MG63 (cell line): ENCODE measurements at regions not wholly inside any gene's neighbourhood (a gene's known extent, or its start where the extent isn't known, plus 50 kb on each side); places are given as distances from the start of the nearest gene placed in this dataset.

Experiments used
- DNase-seq: peaks from one replicate; pipeline ENCODE4 v3.0.0-alpha.2; 2020
- H3K27me3 ChIP-seq: fragments of 250-450 bp; sonication (Bioruptor Pico); 2 replicates; pipeline ENCODE4 v1.5.1; 2020; ENCODE audit warnings: mild to moderate bottlenecking, moderate library complexity
- H3K36me3 ChIP-seq: fragments of 250-450 bp; sonication (Bioruptor Pico); 2 replicates; pipeline ENCODE4 v1.5.1; 2020; ENCODE audit warnings: mild to moderate bottlenecking, moderate library complexity
- H3K4me3 ChIP-seq: fragments of 250-450 bp; sonication (Bioruptor Pico); 2 replicates; pipeline ENCODE4 v1.5.1; 2020; ENCODE audit warnings: mild to moderate bottlenecking, moderate library complexity
- H3K9me3 ChIP-seq: fragments of 250-450 bp; sonication (Bioruptor Pico); 2 replicates; pipeline ENCODE4 v1.5.1; 2020; ENCODE audit warnings: mild to moderate bottlenecking, moderate library complexity

DNA sequence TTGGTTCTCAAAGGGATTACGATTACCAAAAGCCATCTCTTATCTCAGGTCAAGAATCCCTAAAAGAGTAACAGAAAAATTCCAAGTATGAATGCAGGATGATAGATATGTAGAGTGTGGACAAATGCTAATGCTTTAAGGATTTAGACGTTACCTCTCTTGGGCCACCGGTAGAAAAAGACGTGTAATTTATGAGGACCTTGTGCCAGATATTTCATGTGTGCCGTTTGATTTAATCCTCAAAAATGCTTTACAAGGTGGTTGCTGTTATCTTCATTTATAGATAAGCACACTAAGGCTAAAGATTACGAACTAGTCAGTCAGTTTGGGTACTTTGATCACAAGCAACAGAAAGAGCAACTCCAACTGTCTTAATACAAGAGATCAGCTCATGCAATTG is 370.8 kb upstream of the JAG1 start:
- Histone ChIP-seq H3K36me3 (no peaks in the 10 kb centered on the region), H3K9me3 (no peaks in the 10 kb centered on the region; the same call in 1 of the 2 replicates), H3K27me3 (no peaks in the 10 kb centered on the region), H3K4me3 (no peak overlapping the region)
- no peak for DNase-seq

DNA sequence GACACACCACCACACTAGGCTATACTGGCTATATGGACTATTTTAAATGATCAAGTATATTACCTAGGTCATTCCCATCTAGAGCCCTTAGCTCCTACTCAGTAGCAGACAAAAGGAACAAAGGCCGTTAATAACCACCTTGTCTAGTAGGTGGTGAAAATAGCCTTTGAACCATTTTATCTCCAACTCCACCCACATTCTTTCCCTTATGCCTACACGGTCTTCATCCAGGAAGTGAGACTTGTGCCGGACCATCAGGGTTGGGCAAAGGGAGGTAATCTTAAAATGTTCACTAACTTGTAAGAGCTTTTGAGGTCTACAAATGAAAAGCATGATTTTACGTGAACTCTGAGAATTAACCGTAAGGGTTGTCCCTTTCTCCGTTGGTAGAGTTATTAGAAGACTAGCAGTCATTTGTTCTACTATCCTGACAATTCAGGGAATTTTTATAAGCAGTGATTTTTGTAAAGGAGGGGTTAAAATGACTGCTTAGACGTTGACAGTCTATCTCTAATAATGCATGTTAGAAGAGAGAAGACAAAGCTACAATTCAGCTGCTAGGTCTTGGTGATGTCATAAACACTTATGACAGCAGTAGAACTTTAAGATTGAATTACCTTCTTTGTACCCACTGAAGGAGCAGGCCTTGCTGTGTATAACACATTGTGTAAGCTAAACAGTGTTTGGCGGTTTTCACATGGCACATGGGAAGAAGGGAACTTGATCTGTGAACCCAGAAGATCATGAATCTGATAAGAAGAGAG is 371.8 kb upstream of the JAG1 start:
- Histone ChIP-seq H3K4me3 (no peak overlapping the region), H3K9me3 (no peaks in the 10 kb centered on the region; the same call in 1 of the 2 replicates), H3K27me3 (no peaks in the 10 kb centered on the region), H3K36me3 (no peaks in the 10 kb centered on the region)
- DNase-seq = no peak

DNA sequence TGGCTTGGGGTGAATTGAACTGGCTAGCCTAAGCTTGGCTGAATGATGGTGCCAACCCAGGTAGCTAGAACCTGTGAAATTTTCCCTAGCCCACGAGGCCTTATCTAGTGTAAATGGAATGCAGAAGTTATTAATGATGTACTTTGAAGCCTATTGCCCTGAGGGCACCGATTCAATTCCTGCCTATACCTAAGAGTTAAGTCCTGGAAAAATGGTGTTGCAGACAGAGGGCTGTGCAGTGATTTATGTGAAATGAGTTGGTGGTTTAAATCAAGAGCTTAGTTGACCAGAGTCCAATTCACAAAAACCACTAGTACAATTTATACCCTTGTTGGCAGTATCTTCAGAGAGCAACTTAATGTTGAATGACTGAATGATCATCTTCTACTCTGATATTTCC is 373.8 kb upstream of the JAG1 start:
- H3K9me3 ChIP-seq = no peaks in the 10 kb centered on the region; the same call in 1 of the 2 replicates
- H3K36me3 ChIP-seq = no peaks in the 10 kb centered on the region
- no peak for DNase-seq
- no peak overlapping the region for H3K4me3 ChIP-seq
- H3K27me3 ChIP-seq = no peaks in the 10 kb centered on the region

DNA sequence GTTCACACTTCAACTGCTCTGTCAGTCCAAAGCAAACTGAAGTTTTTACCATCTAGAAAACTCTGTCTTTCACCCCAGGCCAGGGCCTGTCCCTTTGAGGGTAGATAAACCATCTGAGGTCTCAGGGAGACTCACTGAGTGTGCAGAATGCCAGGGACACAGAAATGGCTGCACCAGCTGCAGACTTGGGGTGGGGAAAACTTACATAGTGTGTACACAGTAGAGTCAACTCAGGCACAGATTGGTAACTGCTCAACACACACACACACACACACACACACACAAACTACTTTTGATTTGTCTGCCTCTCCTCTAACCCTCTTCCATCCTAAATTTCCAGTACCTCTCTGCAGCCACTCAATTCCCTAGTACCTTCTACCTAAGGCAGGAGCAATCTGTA is 374.9 kb upstream of the JAG1 start:
- no peak for DNase-seq
- Histone ChIP-seq H3K36me3 (no peaks in the 10 kb centered on the region), H3K9me3 (no peaks in the 10 kb centered on the region), H3K27me3 (no peaks in the 10 kb centered on the region), H3K4me3 (no peak overlapping the region)

DNA sequence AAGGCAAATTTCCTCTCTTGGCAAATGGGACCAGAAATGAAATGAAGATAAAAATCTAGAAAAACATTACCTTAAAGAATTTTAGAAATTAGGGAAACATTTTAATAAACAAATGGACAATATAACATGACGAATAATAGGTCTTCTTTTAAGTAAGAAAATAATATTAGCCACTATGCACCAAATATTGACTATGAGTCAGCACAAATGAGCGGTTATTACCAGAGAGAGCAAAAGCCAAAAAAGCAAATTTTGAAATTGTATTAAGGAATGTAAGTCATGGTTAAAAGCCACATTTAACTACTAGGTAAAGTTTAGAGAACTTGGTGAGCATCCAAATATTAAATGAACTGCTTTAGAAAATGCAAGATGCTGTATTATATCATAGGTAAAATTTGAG is 376.6 kb upstream of the JAG1 start:
- Histone ChIP-seq H3K4me3 (no peak overlapping the region), H3K27me3 (no peaks in the 10 kb centered on the region), H3K9me3 (no peaks in the 10 kb centered on the region), H3K36me3 (no peaks in the 10 kb centered on the region)
- DNase-seq = no peak

DNA sequence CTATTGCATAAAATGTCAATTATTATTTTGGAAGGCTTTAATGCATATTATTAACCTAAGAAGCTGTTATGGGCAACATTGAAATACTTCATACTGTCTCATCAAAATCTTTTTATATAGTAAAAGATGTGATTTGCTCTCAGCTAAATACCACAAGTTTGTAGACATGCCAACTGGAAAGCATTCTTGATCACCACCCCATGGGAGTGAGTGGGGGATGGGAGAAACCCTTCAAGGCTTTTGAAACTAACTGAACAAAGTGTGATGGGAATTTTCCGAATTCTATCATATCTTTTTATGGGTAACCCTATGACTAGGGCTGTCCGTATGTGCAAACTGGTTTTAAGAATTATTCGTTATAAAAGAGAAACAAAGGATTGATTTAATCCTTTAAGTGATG is 377.3 kb upstream of the JAG1 start:
- Histone ChIP-seq H3K27me3 (no peaks in the 10 kb centered on the region), H3K36me3 (no peaks in the 10 kb centered on the region), H3K9me3 (no peaks in the 10 kb centered on the region), H3K4me3 (no peak overlapping the region)
- DNase-seq = no peak

DNA sequence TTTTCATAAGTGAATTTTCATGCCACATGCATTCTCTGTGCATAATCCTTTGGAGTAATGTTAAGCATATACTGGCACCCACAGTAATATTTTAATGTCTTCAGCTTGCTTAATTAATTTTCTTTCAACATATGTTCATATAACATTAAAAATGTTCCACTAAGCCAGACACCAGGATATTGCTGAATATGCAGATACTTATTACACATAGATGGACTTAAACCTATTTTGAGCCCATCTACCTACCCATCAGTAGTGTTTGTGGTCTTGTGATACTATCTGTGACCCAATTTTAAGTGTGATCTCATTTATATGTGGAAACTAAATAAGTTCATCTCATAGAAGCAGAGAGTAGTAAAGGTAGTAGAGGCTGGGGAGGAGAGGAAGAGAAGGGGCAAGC is 379.5 kb upstream of the JAG1 start:
- no peaks in the 10 kb centered on the region for H3K9me3 ChIP-seq
- no peaks in the 10 kb centered on the region for H3K36me3 ChIP-seq
- DNase-seq = no peak
- H3K4me3 ChIP-seq = no peak overlapping the region
- H3K27me3 ChIP-seq = no peaks in the 10 kb centered on the region

DNA sequence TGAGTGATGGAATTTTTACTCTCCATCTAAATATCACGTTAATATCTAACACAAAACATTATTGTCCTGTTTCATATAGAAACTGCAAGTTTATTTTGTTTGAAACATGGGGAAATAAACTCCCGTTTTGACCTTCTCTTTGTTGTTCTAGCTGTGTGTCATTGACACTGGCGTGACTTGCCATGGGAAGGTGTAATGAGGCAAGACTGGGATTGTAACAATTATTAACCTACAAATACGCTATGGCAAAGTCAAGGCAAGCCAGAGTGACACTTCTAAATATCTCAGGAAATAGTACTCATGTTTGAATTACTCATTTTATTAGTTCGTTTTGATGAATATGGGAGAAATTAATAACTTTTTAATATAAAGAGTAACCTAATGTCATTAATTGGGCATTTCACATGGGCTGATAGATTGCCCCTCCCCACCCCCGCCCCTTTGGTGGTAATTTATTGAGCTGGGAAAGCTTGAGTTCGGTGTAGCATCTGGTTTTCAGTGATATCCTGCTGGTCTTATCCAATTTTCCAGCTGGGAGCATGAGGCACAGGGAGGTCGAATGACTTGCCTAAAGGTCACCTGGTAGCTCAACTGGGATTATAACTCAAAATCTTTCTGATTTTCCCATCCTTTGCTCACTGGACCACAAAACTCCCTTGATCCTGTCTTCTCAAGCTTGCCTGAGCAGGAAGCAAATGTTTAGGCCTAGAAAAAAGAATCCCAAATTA is 380.6 kb upstream of the JAG1 start:
- no peak for DNase-seq
- Histone ChIP-seq H3K4me3 (no peak overlapping the region), H3K36me3 (no peaks in the 10 kb centered on the region), H3K27me3 (no peaks in the 10 kb centered on the region), H3K9me3 (no peaks in the 10 kb centered on the region)

DNA sequence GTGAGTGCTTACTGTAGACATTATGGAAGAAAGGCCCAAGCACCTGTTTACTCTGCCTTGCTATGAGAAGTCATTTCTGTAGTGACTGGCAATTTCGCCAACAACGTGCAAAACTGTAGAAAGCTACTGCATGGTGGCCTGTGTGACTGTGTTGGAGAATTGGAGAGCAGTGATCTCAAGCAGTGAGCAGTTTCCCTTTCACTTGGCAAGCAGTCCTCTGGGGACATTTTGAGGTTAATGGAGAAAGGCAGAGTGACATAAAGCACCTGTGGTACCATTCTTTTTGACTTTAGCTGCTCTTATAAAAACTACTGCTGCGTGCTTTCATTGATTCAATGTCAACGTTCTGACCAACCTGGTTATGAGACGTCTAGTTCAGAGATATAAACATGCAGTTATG is 382.6 kb upstream of the JAG1 start:
- Histone ChIP-seq H3K9me3 (no peaks in the 10 kb centered on the region), H3K36me3 (no peaks in the 10 kb centered on the region), H3K27me3 (no peaks in the 10 kb centered on the region), H3K4me3 (no peak overlapping the region)
- DNase-seq = no peak

DNA sequence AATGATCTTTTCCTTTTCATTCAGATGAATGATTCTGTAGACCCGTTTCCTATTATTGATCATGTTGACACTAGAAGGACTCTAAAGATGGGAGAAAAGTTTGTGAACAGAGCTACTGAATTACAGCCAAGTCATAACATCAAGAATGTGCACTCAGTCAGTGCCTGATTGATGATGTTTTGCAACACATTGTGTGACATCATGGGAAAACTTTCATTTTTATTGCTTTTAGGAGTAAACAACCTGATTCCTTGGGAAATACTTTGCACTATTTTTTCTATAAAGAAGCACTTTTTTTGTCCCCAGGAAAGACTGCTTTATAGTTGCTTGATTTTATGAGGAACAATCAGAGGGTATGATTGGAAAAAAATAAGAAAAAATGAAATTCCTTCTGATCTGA is 383.8 kb upstream of the JAG1 start:
- DNase-seq = no peak

DNA sequence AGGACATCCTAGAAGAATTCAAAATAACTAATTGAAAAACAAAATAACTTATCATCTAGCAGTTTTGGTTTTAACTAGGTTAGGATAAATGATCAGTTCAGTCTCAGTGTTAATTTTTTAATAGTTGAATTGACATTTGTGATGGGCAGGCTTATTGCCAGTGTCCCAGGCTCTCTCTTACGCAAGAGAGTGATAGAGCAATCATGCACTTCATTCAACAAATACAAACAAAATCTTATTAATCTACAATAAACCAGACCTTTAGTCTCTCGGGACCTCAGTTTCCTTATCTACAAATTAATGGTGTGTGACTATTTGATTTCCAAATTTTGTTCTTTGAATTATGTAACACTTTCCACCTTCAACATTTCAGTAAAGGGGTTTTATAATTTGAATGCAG is 385.9 kb upstream of the JAG1 start:
- DNase-seq = no peak

More for the DNA sequence above, 383.8 kb upstream of the JAG1 start:
- Histone ChIP-seq H3K4me3 (no peak overlapping the region), H3K27me3 (no peaks in the 10 kb centered on the region), H3K36me3 (no peaks in the 10 kb centered on the region), H3K9me3 (no peaks in the 10 kb centered on the region)

DNA sequence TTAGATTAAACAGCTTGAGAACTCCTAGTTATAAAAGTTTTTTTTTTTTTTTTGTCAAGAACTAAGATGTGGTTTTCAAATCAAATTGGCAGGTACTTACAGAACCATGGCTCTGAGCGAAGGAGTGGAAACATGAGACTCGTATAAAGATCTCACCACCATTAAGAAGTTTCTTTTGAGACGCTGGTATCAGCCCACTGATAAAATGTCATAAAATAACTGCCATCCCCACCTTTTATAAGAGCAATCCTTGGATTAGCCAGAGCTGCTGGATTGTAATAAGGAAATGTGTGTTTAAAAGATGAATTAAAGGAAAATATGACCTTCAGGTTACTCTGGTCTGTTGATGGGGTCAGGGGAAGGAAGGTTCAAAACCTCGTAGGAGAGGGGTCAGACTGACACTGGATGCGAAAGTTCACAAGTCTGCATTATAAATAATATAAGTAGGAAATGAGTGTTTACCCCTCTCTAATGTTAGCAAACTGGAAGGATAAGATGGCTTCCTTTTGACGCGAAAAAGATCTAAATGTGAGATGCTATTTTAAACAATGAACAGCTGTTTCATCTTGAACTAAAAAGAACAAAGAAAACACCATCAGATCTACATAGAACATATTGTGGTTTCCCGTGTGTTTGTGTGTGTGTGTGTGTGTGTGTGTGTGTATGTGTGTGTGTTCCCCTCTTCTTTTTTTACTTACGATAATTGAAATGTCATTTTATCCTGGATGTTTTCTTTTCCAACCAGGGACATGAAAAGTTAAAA is 386.8 kb upstream of the JAG1 start:
- DNase-seq = no peak
- Histone ChIP-seq H3K9me3 (no peaks in the 10 kb centered on the region), H3K36me3 (no peaks in the 10 kb centered on the region), H3K27me3 (no peaks in the 10 kb centered on the region), H3K4me3 (no peak overlapping the region)

More for the DNA sequence above, 385.9 kb upstream of the JAG1 start:
- Histone ChIP-seq H3K9me3 (no peaks in the 10 kb centered on the region), H3K4me3 (no peak overlapping the region), H3K36me3 (no peaks in the 10 kb centered on the region), H3K27me3 (no peaks in the 10 kb centered on the region)

DNA sequence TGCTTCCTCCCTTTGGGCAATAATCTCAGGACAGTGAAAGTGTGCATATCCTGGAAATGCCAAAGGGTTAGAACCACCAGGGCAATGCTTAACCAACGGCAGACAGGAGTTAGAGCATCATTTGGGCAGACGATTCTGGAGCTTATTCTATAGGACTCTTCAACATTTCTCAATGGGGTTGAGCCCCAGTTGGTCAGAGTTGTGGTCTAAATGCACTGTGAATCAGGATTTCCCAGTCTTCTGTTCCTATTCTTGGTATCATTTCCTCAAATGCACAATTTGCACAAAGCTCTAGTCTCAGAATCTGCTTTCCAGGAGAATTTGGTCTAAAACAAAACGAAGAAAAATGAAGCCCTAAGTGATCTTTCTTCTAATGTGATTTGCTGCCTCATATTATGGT is 389.6 kb upstream of the JAG1 start:
- Histone ChIP-seq H3K36me3 (no peaks in the 10 kb centered on the region), H3K9me3 (no peaks in the 10 kb centered on the region), H3K27me3 (no peaks in the 10 kb centered on the region), H3K4me3 (no peak overlapping the region)
- DNase-seq = no peak

DNA sequence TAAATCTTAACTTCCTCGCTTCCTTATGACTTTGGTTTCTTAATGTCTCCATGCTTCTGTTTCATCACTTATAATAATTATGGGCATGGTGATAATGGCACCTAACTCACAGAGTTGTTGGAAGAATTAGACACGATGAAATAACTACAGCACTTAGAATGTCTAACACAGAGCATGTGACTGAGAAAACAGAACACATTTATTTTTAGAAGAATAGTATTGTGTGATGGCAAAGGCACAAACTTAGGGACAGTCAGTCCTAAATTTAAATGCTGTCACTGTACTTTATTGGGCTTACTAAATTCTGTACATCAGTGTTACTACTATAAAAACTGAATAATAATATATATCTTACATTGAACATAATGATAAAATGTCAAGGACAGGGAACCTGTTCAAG is 391.1 kb upstream of the JAG1 start:
- DNase-seq = no peak
- H3K9me3 ChIP-seq = no peaks in the 10 kb centered on the region
- no peak overlapping the region for H3K4me3 ChIP-seq
- H3K27me3 ChIP-seq = no peaks in the 10 kb centered on the region
- H3K36me3 ChIP-seq = no peaks in the 10 kb centered on the region

DNA sequence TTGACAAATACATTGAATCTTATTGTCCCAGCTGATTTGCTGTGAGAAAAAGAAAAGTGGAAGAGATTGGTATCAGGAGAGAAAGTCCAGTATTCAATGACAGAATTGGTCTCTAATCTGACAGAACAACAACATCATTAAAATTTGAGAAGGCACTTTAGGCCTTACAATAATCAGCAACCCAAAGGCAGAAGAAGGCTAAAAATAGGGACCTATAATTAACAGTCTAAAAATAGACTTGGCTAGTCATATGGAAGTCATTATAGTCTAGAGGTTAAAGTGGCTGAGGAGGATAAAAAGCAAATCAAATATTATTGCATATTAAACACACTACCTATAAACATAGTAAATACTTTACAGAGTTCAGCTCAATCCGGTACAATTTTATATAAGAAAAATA is 393.6 kb upstream of the JAG1 start:
- no peaks in the 10 kb centered on the region for H3K9me3 ChIP-seq
- H3K27me3 ChIP-seq = no peaks in the 10 kb centered on the region
- H3K4me3 ChIP-seq = no peak overlapping the region
- no peaks in the 10 kb centered on the region for H3K36me3 ChIP-seq
- DNase-seq = no peak

DNA sequence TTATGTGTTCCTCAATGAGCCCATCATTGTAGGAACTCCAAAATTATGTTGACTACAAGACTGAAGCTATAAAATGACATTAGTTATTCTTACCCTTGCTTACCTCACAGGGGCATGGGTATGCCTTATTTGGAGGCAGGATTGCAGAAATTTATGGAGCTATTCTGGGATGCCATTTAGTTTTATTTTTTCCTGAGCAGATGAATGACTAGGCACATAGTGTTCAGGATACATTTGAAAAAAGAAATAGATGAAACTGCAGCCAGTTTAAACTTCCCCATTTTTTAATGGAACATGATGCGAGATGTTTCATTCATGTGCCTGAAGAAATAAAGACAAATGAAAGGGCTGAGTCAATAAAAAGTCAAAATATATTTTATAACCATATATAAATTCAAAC is 399.2 kb upstream of the JAG1 start:
- Histone ChIP-seq H3K9me3 (no peaks in the 10 kb centered on the region), H3K27me3 (no peaks in the 10 kb centered on the region), H3K4me3 (no peak overlapping the region), H3K36me3 (no peaks in the 10 kb centered on the region)
- DNase-seq = no peak

DNA sequence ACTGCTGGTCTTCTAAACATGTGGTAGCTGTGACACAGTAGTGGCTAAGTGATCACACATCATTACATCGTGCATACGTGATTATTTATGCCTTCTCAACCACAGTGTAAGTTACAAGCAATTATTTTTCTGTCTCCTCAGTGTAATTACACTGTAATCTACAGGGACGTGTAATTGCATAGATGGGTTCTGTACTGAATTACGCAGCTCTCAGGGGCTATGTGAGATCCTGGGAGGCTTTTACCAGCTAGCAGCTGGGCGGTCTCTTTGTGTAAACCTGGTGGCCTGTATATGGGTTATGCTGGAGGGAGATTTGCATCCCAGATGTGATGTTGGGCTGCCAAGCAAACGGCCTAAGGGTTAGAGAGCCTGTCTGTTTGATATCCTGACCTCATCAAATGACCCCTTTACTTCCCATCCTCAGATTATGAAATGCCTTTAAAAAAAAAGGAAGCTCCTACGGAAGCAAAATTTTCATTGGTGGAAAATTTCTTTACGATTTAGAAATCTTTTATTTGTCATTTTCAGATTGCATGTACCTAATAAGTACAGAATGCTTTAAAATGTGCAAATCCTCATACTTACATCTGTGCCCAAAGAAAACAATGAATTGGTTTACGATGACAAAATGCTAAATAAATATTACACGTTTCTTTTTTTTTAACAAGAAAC is 402.8 kb upstream of the JAG1 start:
- H3K36me3 ChIP-seq = no peaks in the 10 kb centered on the region
- no peaks in the 10 kb centered on the region for H3K27me3 ChIP-seq
- DNase-seq = no peak
- no peak overlapping the region for H3K4me3 ChIP-seq
- H3K9me3 ChIP-seq = no peaks in the 10 kb centered on the region
